ENCODE measurements at regions not wholly inside any gene's neighbourhood (a gene's known extent, or its start where the extent isn't known, plus 50 kb on each side); places are given as distances from the start of the nearest gene placed in this dataset.

GRCh38 chr22:48340727-48341709, 1486.7 kb downstream of the BRD1 start:
- no peak for DNase-seq (ENCODE audit: low read depth in 3 of 3)

GRCh38 chr22:48340191-48340590, 1487.5 kb downstream of the BRD1 start:
- no peak for DNase-seq (ENCODE audit: low read depth in 3 of 3)

GRCh38 chr22:48338793-48339705, 1488.6 kb downstream of the BRD1 start:
- no peak for DNase-seq (ENCODE audit: low read depth in 3 of 3)

- no peak for DNase-seq (ENCODE audit: low read depth in 3 of 3)
Observed at GRCh38 chr22:48337957-48338792, 1489.5 kb downstream of the BRD1 start.

GRCh38 chr22:48336339-48337060, 1491.2 kb downstream of the BRD1 start:
- no peak for DNase-seq (ENCODE audit: low read depth in 3 of 3)

- no peak for DNase-seq (ENCODE audit: low read depth in 3 of 3)
Observed at GRCh38 chr22:48335442-48336139, 1492.1 kb downstream of the BRD1 start.

GRCh38 chr22:48334971-48335370, 1492.7 kb downstream of the BRD1 start:
- no peak for DNase-seq (ENCODE audit: low read depth in 3 of 3)

- no peak for DNase-seq (ENCODE audit: low read depth in 3 of 3)
Observed at GRCh38 chr22:48333816-48334735, 1493.6 kb downstream of the BRD1 start.

GRCh38 chr22:48333323-48333763, 1494.3 kb downstream of the BRD1 start:
- DNase-seq (ENCODE audit: low read depth in 3 of 3) = no peak

- DNase-seq (ENCODE audit: low read depth in 3 of 3) = no peak
Observed at GRCh38 chr22:48332438-48333322, 1495.0 kb downstream of the BRD1 start.

- DNase-seq (ENCODE audit: low read depth in 3 of 3) = no peak
Observed at GRCh38 chr22:48331691-48332220, 1495.9 kb downstream of the BRD1 start.

GRCh38 chr22:48331266-48331665, 1496.4 kb downstream of the BRD1 start:
- no peak for DNase-seq (ENCODE audit: low read depth in 3 of 3)

- DNase-seq (ENCODE audit: low read depth in 3 of 3) = no peak
Observed at GRCh38 chr22:48327721-48328120, 1500.0 kb downstream of the BRD1 start.

- no peak for DNase-seq (ENCODE audit: low read depth in 3 of 3)
Observed at GRCh38 chr22:48323746-48324145, 1503.9 kb downstream of the BRD1 start.

GRCh38 chr22:48322907-48323306, 1504.8 kb downstream of the BRD1 start:
- no peak for DNase-seq (ENCODE audit: low read depth in 3 of 3)

- DNase-seq (ENCODE audit: low read depth in 3 of 3) = no peak
Observed at GRCh38 chr22:48321986-48322545, 1505.6 kb downstream of the BRD1 start.

GRCh38 chr22:48320683-48321451, 1506.8 kb downstream of the BRD1 start:
- DNase-seq (ENCODE audit: low read depth in 3 of 3) = no peak
